ENCODE measurements at regions not wholly inside any gene's neighbourhood (a gene's known extent, or its start where the extent isn't known, plus 50 kb on each side); places are given as distances from the start of the nearest gene placed in this dataset.

DNA sequence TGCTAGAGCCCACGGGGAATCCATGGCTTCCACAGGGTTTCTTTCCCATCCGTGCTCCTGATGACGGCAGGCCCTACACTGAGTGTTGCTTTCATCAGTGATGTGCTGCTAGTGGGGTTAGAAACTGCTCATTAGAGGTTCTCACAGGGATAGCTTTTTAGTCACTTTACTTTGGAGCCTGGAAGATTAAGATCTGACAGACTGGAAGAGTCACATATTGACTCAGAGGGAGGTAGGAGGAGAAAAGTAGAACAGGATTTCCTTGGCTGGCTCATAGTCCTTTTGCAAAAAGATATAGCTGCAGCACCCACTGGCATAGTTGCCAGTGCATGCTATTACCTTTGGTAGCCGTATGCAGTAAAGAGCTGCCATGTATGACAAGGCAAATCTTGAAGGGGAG, 890.3 kb downstream of the C6orf118 start:
- DNase-seq = no peak

DNA sequence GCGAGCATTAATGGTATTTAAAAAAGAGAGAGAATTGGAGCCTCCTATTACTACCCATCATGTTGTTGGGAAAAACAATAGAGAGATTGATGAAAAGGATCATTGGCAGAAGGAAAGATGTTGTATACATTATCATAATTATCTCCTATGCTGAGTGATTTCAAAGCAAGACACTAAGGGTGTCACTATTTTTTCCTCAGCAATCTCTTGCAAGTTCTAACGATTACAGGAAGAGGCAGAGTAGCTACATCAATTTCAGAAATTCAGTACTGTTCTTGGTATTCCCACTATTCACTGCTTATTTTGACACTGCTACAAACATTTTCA, 891.2 kb downstream of the C6orf118 start:
- no peak for DNase-seq

DNA sequence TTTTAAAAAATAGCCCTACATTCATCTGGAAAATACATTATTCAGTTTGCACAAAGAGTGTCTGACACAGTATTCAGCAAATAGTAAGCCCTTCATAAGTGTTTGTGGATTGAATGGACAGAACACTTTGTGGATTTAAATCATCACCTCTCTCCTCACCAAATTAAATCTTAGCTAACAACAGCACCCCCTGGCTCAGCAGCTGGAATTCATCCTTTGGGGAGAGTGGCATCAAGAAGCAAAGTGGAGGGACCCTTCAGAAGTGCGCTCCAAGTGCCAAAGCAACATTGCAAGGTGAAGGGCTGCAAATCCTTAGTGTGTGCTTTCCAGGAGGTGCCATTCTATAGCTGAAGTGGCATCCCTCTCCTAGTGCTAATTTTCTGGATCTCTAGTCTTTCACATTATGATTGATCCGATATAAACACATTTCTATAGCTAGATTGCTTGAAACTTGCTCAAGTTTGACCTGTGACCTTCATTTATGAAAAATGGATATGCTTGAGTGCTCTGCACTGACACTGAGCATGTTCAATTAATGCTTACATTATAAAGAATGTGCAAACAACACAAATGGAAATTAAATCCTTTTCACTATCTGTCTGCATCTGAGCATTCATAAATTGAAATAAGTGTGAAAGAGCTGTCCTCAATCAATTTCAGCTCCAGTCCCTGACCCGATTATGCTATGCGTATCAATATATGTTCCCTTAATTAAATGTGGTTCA, 891.7 kb downstream of the C6orf118 start:
- DNase-seq = no peak

DNA sequence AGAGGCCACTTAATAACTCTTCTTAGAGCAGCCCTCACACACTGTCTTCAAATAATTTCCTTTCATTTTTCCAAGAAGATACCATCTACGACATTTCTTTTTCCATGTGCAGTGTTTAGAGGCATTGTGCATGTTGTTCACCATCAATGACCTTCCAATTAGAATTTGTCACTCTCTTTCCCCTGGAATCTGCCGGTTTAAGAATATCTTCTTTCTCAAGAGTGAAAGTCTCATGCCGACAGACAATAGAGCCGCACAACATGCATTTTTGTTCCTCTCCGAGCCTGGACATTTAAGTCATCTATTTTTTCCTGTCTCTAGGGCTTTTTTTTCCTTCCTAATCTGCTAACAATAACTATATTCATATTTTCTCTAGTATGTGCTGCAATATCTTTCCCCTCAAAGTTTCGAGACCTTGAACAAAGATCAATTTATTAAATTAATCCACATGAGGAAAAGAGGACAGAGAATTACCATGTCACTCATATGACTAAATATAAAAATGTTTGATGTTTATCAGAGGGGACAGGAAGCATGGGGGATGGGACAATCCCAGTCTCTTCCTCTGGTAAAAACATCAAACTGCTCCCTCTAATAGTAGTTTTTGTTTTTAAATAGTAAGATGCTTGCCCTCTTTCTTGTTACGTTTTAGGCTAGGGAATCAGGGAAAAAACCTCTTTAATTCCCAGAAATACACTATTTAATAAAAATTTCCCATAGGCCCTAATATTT, 893.4 kb downstream of the C6orf118 start:
- DNase-seq = no peak

DNA sequence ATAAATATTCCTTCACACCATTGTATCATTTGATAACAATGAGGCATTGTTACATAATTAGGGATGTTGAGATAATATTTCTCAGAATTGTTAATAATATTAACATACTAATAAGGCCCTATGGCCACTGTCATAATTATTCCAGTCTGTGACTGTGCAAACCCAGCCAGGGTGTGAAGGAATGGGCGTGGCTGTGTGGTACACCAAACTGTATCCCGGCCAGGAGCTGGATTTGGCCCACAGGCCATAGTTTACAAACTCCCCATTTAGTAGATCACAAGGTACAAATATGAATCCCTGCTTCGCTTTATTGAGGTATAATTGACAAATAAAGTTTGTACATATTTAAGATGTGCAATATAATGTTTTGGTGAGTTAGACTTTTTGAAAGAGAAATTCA, 894.7 kb downstream of the C6orf118 start:
- DNase-seq = no peak

DNA sequence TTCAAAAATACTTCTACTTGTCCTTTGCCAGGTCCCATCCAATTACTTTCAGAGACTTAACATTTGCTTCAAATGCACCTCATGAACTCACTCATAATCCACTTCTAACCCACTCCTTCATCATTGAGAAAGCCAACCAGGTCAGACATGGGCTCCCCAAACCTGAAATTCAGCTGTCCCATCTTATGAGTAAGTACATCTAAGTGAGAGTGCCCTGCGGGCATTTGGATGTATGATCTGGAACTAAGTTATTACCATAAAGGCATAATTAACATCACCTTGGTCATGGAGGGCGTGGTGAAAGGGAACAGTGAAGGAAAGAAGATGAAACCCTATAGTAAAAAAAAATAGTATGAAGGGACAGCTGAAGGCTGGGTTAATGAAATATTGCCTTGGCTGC, 896.8 kb downstream of the C6orf118 start:
- DNase-seq = no peak

DNA sequence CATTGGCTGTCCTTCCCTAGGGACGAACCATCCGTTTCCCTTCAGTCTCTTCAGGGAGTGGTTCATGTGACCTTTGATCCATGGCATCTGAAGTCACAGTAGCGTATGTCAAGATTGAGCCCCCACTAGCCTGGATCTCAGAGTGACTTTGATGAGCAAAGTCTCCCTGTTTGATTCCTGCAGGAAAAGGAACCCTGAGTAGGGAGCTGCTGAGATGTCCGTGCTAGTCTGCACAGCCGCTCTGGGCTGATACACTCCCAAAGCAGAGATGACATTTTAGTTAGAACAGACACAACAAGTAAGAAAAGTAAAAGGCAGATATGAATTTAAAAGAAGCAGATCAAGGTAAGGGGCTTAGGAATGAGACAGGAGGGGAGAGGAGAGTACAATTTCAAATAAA, 899.4 kb downstream of the C6orf118 start:
- no peak for DNase-seq

DNA sequence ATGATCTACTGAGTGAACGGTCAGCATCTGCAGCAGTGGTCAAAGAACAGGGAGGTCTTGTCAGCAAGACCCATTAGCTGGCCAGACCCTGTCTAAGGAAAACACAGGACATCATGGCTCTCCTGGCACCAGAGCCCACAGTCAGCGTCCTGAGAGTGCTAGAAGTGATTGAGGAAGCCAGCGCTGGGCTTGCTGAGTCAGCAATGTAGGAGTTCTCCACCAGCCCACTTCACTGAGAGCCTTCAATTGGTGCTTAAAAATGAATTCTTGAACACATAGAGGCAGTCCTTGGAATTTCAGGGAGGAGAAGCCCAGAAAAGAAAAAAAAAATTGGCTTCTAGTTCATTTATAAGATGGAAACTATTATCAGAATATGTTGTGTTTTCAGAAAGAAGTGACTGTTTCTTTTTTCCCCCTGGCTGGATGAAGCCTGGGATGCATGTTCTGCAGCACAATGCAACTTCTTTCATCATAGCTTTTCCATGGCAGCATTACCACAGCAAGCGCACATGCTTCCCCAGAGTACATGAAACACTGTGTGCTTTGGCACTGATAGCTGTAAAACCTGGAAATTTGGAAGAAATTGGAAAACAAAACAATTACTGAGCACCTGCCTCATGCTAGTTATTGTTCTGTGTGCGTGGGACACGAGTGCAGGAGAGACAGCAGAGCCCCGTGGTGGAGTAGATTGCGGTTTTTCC, 899.9 kb downstream of the C6orf118 start:
- no peak for DNase-seq

DNA sequence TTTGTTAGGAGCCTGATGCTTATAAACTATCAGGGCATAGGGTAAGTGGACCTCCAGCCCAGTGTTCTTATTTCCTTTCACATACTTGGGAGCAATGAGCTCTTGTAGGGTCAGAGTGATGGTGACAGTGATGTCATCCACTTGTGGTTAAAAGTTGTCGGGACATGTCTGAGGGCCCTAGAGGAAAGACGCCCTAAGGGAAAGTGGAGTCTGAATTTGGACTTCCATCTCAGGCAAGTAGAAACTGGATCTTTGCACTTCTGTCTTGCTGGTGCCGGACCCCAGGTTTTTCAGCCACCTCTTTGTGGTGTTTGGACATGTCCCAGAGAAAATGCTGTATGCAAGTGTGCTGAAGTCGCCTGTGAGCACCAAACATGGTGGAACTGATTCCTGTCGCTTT, 900.5 kb downstream of the C6orf118 start:
- no peak for DNase-seq

DNA sequence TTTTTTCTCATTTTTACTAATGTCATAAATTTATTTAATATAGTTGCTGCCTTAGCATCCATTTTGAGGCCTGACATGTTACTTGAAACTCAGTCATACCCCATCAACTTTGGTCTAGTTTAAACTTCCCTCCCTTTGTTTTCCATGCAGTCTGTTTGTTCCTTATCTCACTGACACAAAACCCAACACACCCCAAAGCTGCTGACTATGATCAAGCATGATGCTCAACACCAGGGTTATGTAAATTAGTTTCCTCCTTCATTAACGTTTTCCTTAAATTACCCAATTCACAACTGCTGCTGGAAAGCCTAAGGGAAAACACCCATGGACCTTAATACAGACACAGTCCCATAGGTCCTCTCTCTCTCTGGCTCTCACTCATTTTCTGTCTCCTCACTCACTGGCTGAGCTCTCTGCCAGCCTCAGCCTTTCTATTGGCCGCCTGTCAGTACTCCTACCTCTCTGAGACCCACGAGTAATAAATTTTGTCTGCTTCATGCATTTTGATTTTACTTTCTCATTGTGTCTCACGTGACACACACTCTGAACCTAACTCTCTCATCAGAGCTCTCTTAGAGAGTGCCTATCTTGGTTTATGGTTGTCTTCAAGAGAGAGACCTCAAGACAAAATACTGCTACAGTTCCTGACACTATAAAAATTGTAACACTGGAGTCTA, 904.5 kb downstream of the C6orf118 start:
- no peak for DNase-seq

DNA sequence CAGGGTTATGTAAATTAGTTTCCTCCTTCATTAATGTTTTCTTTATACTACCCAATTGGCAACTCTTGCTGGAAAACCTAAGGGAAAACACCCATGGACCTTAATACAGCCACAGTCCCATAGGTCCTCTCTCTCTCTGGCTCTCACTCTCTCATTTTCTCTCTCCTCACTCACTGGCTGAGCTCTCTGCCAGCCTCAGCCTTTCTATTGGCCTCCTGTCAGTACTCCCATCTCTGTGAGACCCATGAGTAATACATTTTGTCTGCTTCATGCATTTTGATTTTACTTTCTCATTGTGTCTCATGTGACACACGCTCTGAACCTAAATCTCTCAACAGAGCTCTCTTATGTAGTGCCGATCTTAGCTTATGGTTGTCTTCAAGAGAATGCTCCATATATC, 907.5 kb downstream of the C6orf118 start:
- no peak for DNase-seq

DNA sequence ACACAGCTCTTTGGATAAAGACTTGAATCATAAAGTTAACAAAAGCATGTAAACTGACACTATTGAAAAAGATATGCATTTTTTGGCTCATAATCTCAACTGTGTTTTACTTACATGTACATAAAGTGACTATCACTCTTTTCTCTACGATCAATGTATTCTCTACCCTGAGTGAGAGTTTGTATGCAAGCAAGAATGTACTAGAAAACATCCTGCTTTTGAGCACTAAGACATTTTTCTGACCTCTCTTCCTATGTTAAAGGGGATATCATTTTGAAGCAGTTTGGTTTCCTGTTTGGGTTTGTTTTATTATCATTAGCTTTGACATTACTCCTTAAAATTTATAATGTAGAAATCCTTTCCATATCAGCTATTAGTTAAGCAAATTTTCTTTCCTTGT, 910.8 kb downstream of the C6orf118 start:
- DNase-seq = no peak

DNA sequence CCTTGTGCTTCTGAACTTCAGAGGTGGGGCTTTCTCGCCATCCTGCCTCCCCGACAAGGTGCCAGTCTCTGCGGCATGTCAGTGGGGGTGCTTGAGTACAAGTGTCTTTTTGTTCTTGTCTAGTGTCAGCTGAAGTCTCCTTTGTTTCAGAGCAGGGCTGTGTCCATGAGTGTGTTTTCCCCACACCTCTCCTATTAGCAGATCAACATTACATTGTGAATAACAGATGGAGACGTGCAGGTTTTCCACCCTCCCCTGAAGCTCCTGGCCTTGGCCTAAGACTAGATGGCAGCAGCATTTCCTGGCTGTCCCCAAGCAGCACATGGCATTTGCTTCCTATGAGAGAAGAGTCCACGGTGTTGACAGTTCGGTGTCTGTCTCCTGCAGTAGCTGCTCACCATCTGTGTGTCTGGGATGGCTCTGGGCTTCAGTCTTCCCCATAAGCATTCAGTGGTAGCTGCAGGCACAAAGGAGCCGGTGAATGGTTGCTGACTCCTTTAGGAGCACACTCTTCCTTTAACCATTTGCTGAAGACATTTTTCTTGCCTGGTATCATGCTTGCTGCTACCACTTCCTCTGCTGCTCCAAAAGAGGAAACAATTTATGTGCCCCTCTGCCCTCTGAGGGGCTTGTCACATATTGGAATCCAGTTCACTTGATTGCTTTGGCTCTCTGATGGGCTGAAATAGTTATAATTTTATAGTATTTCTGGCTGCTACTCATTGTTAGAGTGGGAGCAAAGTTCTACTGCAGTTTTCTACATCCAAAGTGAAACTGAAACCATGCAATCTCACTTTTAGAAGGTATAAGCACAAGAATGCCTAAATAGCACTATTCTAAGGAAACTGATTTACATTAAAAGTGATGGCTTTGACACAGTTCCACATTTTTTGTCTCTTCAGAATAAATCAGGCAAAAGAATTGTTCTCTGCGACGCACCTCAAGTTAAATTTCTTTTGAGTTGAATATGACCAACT, 913.0 kb downstream of the C6orf118 start:
- DNase-seq = no peak

DNA sequence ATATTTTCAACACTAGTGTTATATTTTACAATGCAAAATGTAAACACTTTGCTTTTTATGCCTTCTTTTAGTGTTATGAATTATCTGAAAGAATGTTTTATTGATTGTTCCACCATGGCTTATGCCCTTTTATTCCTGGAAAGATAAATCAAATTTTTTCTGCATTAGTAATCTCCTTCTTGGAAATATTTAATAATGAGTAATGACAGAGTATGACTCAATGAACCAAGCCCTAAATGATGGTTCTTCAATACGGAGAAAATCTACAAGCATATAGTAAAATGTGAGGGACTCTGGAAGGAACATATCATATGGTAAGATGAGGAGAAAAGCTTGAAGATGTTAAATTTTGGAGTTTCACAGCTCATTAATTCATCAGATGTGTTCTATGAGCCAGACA, 929.6 kb downstream of the C6orf118 start:
- no peak for DNase-seq

DNA sequence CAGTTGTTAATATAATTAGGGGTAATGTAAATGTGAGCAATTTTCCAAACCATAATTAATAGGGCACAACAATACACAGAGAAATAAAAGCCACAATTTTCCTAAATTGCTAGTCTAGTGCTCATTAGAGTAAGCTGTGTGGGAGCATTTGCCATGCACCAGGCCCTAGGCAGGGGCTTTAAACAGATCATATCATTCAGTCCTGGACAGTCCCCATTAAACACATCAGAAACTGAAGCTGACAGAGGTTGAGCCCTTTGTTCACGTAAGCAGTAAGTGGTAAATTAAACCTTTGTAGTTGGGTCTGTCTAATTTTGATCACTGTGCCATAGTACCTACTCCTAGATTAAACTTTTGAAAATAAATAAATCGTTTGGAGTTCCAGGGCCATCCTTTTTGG, 931.1 kb downstream of the C6orf118 start:
- DNase-seq = no peak

DNA sequence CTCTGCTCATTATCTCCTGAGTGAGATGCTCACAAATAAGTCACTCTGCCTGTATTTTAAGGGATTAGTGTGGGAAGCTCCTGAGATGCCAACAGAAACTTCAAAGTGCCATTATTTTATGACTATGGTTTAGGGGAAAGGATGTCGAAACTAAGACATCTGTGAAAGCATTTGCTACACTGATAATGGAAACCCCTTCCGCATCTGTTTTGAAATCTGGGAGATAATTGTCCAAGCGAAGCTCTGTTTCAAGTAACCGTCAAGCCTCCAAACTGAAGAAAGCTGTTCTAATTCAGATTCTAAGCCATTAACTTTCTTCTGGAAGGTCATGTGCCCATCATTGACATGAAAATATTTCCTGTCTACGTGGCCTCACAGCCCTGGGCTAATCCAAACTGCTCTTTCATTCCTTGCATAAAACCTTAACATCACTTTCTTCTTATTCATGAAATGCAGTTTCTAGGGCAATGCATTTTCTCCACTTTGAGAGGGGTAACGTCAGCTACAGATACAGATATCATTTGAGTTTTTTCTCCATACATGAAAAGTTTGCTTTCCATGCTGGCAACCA, 932.0 kb downstream of the C6orf118 start:
- no peak for DNase-seq

DNA sequence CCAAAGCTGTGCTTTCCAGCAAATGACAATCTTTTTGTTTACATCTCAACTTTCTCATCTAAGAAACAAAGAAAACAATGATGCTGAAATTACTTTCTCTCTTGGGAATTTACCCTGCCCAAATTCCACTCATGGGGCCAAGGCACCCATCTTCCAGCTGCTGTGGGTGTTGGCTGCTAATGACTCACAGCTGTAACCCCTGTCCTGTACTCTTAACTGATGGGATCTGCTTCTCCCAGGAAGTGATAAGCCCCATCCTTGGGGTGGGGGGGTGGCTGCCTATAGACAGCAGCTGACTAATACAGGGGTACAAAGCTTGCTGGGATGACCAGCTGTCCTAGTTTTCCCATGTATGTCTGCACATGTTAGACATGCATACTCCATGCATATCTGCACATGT, 938.6 kb downstream of the C6orf118 start:
- no peak for DNase-seq

DNA sequence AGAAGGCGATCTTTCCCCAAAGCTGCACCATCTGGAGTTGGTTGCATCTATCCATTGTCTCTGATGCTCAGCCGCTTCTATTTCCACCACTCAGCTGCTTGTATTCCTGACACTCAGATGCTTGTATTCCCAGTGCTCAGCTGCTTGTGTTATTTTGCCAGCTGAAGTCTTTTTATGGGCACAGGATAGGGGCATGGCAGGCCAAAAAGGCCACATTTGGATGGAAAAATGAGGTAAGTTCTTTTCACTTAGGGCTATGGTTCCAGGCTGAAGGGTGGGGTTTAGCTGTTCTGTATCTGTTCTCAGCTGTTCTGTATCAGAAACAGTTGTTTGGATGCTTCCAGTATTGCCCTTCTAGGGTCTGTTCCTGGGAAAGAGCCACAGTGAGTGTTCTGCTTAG, 944.9 kb downstream of the QKI start:
- no peak for DNase-seq

DNA sequence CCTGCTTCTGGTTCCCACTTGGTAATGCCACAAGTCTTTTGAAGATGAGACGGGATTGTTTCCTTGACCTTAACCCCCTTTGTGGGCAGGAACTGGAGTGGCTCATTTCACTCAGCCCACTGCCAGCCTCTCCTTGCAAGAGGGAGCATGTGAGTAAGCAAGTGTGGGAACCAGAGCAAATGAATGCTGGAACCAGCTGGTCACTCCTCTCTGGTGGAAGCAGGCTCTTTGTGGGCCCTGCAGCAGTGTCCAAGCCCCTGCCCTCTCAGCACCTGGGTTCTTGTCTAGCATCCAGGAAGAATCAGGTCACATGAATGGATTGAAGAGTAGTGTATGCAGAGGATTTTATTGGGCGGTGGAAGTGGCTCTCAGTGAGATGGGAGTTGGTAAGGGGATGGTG, 944.5 kb downstream of the QKI start:
- no peak for DNase-seq

DNA sequence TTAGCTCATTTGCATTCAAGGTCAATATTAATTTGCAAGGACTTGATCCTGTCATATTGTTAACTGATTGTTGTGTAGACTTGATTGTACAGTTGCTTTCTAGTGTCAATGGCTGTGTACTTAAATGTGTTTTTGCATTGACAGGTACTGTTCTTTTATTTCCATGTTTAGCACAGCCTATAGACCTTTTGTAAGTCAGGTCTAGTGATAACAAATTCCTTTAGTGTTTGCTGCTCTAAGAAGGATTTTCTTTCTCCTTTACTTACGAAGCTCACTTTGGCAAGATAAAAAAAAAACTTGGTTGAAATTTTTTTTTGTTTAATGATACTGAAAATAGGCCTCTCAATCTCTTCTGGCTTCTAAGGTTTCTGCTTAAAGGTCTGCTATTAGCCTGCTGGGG, 942.3 kb downstream of the QKI start:
- no peak for DNase-seq

DNA sequence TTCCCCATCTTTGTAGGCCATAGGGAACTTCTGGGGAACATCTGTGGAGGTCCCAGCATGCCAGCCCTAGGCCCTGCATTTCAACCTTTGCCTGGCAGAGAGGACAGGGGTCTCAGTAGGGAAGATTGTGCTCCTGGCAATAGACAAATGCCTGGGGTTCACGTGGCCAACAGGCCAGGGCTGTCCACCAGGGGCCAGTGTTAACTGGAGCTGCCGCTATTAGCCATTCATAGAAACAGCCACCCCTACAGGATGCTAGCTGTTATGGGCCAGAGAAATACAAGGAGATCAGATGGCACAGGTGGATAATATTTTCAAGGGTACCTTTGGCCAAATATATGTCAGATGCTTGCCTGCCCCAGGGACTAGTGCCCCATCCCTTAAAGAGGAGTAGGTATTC, 932.9 kb downstream of the QKI start:
- no peak for DNase-seq

DNA sequence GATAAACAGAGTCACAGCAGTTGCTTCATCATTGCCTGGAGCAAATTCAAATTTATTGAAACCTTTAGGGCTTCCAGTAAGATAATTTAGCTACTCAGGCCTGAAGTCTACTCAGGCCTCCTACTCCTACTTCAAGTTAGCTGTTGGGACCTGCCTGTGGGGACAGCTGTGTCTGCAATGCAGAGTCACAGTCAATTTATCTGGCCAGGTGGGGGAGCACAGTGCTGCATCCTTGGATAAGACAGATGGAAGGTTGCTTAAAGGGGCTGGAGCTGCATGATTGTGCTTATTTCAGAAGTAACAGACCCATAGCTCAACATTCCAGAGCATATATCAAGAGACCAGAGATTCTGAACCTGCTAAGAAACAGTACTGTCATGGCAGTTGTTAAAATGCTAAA, 932.1 kb downstream of the QKI start:
- DNase-seq = no peak
